GM19351 (cell line): ENCODE measurements at regions not wholly inside any gene's neighbourhood (a gene's known extent, or its start where the extent isn't known, plus 50 kb on each side); places are given as distances from the start of the nearest gene placed in this dataset.
"Not testable (repeated sequence)": the region's sequence is repeated elsewhere in the genome, so short reads cannot be mapped to it uniquely, and the experiment has no call there.

Experiments used
- ATAC-seq: cut with Tn5 transposase; IDR thresholded peaks from one replicate; pipeline ENCODE4 v1.9.1; 2021; ENCODE audit warnings: mild to moderate bottlenecking, moderate library complexity; ENCODE audit not compliant: unreplicated experiment

GRCh38 chr14:30355431-30355913, 203.5 kb upstream of the G2E3 start:
- ATAC-seq, result peak; percentile 84

- ATAC-seq, result no peak
Observed at GRCh38 chr14:30356438-30357202, 202.3 kb upstream of the G2E3 start.

- no peak for ATAC-seq
Observed at GRCh38 chr14:30357791-30358190, 201.2 kb upstream of the G2E3 start.

GRCh38 chr14:30362369-30363218, 196.4 kb upstream of the G2E3 start:
- ATAC-seq, result no peak

- not testable (repeated sequence) for ATAC-seq
Observed at GRCh38 chr14:30363219-30363880, 195.6 kb upstream of the G2E3 start.

GRCh38 chr14:30369502-30370180, 189.3 kb upstream of the G2E3 start:
- ATAC-seq, result no peak

GRCh38 chr14:30373053-30373452, 185.9 kb upstream of the G2E3 start:
- no peak for ATAC-seq

GRCh38 chr14:30373526-30373925, 185.4 kb upstream of the G2E3 start:
- ATAC-seq, result no peak

GRCh38 chr14:30375296-30375892, 183.6 kb upstream of the G2E3 start:
- peak; percentile 100 for ATAC-seq

- no peak for ATAC-seq
Observed at GRCh38 chr14:30381861-30382480, 177.0 kb upstream of the G2E3 start.

- ATAC-seq, result no peak
Observed at GRCh38 chr14:30385925-30386324, 173.0 kb upstream of the G2E3 start.

GRCh38 chr14:30387871-30388270, 171.1 kb upstream of the G2E3 start:
- ATAC-seq, result no peak

GRCh38 chr14:30389134-30389876, 169.7 kb upstream of the G2E3 start:
- no peak for ATAC-seq

- no peak for ATAC-seq
Observed at GRCh38 chr14:30389877-30390385, 169.0 kb upstream of the G2E3 start.

GRCh38 chr14:30395065-30395464, 163.9 kb upstream of the G2E3 start:
- no peak for ATAC-seq

GRCh38 chr14:30402846-30403245, 156.1 kb upstream of the G2E3 start:
- no peak for ATAC-seq

GRCh38 chr14:30403791-30404190, 155.2 kb upstream of the G2E3 start:
- no peak for ATAC-seq

- not testable (repeated sequence) for ATAC-seq
Observed at GRCh38 chr14:30409508-30410015, 149.4 kb upstream of the G2E3 start.

- ATAC-seq, result no peak
Observed at GRCh38 chr14:30410986-30411385, 148.0 kb upstream of the G2E3 start.
